Muscle layer of duodenum (tissue), 2 donors: ENCODE measurements at regions not wholly inside any gene's neighbourhood (a gene's known extent, or its start where the extent isn't known, plus 50 kb on each side); places are given as distances from the start of the nearest gene placed in this dataset.

Experiments
- H3K27ac ChIP-seq: one replicate; pipeline ENCODE4 v1.7.0; 2013; ENCODE audit warnings: mild to moderate bottlenecking, low read length
- H3K27me3 ChIP-seq: one replicate; pipeline ENCODE4 v1.7.0; 2013; ENCODE audit warnings: low read depth, mild to moderate bottlenecking, control low read depth, low read length
- H3K36me3 ChIP-seq, 2 donors: one replicate each; pipeline ENCODE4 v1.7.0; 2013; ENCODE audit warnings: low read length in 2 of 2, control low read depth in 1 of 2, mild to moderate bottlenecking in 1 of 2; ENCODE audit not compliant: insufficient read depth in 2 of 2, control insufficient read depth in 1 of 2
- H3K4me1 ChIP-seq, 2 donors: one replicate each; pipeline ENCODE4 v1.7.0; 2013; ENCODE audit warnings: low read length in 2 of 2, mild to moderate bottlenecking in 2 of 2, control low read depth in 1 of 2, moderate library complexity in 1 of 2; ENCODE audit not compliant: insufficient read depth in 2 of 2, control insufficient read depth in 1 of 2
- H3K4me3 ChIP-seq, 2 donors: one replicate each; pipeline ENCODE4 v1.7.0; 2013; ENCODE audit warnings: low read length in 2 of 2, low read depth in 1 of 2, mild to moderate bottlenecking in 1 of 2
- H3K9me3 ChIP-seq, 2 donors: one replicate each; pipeline ENCODE4 v1.7.0; 2013; ENCODE audit warnings: low read length in 2 of 2, control low read depth in 1 of 2, mild to moderate bottlenecking in 1 of 2; ENCODE audit not compliant: control insufficient read depth in 1 of 2
- donor health status: healthy.

DNA sequence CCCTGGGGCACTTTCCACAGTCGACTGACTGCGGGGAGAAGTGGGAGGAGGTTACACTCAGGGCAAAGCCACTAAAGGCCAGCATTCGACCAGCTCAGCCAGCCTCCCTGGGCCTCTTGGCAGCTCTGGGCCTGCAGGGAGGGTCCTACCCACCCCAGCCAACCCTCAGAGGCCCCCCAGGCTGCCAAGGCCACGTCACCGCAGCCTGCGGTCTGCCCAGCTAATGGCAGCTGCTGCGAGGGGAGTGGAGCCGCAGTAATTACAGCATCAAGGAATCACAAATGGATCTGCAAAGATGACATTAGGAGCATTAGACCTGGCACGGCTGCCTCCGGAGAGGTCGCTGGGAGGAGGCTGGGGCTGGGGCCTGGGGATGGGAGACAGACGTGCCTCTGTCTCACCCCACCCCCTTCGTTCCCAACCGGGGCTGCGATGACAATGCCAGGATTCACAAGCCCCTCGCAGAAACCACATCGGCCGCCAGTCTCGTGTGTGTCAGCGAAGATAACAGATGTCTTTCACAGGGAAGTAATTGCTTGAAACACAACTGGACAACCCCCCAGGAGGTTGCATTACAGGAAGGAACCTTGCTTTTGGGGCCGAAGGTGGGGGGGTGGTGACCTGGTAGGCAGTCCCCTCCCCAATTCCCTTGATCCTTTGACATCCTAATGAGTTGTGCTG lies 367.6 kb downstream of the BCOR start:
- no peak overlapping the region for H3K27ac ChIP-seq
- H3K36me3 ChIP-seq, result no peaks in the 10 kb centered on the region
- peaks cover 0 to 25% of the 10 kb centered on the region in 2 donors for H3K4me1 ChIP-seq
- H3K4me3 ChIP-seq, result no peak overlapping the region
- no peaks in the 10 kb centered on the region for H3K9me3 ChIP-seq
- H3K27me3 ChIP-seq, result no peaks in the 10 kb centered on the region

DNA sequence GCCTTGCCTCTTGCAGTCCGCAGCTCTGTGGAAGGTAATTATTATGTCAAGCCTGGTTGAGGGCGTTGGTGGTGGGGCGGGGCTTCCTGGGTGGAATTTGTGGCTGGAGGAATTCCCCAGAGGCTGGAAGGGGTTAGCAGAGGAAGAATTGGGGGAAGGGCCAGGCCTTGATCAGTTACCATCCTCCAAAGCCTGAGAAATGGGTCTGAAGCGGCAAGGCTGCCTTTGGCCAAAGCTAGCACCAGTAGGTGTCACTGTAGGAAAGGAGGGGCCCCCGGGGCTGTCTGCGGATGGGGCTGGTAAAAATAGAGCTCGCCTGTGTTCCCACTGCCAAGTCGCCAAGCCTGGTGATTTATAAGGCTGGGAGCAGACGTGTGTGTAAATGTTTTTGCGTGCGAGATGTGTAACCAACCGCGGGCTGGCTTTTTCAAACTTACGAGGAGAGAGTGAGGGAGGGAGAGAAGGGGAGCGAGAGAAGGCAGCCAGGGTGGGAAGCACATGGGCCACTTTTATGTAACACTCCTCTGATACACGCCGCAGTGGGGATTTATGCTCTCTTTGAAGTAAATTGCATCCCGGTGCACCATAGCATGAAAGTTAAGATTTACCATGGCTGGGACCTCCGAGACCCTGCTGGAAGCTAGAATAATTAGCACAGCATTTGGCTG lies 367.0 kb downstream of the BCOR start:
- Histone ChIP-seq H3K9me3 (no peaks in the 10 kb centered on the region), H3K4me3 (no peak overlapping the region), H3K27me3 (no peaks in the 10 kb centered on the region), H3K27ac (no peak overlapping the region), H3K4me1 (peaks cover 0 to 32% of the 10 kb centered on the region in 2 donors), H3K36me3 (no peaks in the 10 kb centered on the region)

DNA sequence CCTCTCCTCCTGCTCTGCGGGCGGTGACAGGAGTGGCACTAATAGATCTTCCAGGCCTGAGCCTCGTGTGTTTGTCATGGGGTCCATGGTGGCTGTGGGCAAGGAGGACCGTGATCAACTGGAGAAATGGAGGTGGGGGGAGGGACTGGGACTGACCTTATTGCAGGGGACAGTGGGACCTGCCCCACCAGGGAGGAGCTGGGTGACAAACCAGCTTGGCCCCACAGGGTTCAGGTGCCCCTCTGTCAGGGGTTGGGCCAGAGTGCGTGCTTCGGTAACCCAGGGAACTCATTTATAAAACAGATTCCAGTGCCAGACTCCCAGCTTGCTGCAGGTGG lies 366.5 kb downstream of the BCOR start:
- no peak overlapping the region for H3K4me3 ChIP-seq
- H3K36me3 ChIP-seq, result no peaks in the 10 kb centered on the region
- peaks cover 0 to 32% of the 10 kb centered on the region in 2 donors for H3K4me1 ChIP-seq
- no peak overlapping the region for H3K27ac ChIP-seq
- H3K9me3 ChIP-seq, result no peaks in the 10 kb centered on the region
- no peaks in the 10 kb centered on the region for H3K27me3 ChIP-seq

DNA sequence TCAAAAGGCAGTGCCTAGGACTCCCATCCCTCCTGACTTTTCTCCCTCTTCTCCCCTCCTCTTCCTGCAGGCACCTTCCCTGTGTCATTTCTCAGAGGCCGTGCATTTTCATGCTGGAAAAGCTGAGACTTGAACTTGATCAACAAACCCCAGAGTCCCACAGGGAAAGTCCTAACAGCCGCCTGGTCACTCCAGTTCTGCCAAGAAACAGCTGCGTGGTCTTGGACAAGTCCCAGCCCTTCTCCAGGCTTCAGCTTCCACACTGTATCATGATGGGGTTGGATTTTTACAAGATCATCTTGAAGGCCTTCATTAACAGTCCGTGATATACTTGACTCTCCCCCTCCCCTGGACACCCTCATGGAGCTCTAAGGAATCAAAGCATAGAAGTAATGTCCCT lies 366.0 kb downstream of the BCOR start:
- H3K4me1 ChIP-seq, result peaks cover 0 to 32% of the 10 kb centered on the region in 2 donors
- H3K27me3 ChIP-seq, result no peaks in the 10 kb centered on the region
- no peaks in the 10 kb centered on the region for H3K36me3 ChIP-seq
- H3K9me3 ChIP-seq, result no peaks in the 10 kb centered on the region
- H3K4me3 ChIP-seq, result no peak overlapping the region
- no peak overlapping the region for H3K27ac ChIP-seq

DNA sequence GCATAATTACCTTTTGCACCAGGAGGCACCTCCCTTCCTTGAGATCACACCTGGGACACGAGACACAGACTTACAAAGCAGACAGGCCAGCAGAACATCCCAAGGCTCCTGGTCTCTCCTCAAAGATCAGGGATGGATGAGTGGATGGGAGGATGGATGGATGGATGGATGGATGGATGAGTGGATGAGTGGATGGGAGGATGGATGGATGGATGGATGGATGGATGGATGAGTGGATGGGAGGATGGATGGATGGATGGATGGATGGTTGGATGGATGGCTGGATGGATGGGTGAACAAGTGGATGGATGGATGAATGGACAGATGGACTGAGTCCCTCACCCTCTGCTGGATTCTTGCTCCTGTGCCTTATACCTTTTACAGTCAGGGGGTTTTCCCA lies 364.0 kb downstream of the BCOR start:
- Histone ChIP-seq H3K27ac (no peak overlapping the region), H3K9me3 (no peaks in the 10 kb centered on the region), H3K4me1 (peaks cover 0 to 27% of the 10 kb centered on the region in 2 donors), H3K4me3 (no peak overlapping the region), H3K36me3 (no peaks in the 10 kb centered on the region), H3K27me3 (no peaks in the 10 kb centered on the region)

DNA sequence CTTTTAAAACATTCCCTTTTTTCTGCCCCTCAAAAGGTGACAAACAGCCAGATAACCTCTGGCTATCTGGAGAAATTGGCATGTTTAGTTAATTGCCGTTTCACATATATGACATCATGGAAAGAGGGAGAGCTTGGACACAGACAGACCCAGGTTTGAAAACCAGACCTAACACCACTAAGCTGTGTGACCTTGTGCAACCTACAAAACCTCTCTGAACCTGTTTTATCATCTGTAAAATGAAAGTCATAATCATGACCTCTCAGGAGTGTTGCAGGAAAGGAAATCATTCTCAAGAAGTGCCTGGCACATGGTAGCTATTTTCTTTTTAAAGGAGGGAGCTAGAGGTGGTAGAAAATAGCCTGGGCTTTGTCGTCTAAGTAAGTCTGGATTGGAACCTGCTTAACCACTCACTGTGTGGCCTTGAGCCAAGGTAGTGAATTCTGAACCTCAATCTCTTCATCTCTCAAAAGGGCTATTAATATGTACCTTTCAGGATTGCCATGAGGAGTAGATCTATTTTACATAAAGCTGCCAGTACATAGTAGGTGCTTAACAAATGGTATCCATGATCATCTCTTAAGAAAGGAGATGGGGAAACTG lies 363.5 kb downstream of the BCOR start:
- Histone ChIP-seq H3K9me3 (no peaks in the 10 kb centered on the region), H3K27me3 (no peaks in the 10 kb centered on the region), H3K27ac (no peak overlapping the region), H3K4me1 (peaks cover 0 to 27% of the 10 kb centered on the region in 2 donors), H3K36me3 (no peaks in the 10 kb centered on the region), H3K4me3 (no peak overlapping the region)

DNA sequence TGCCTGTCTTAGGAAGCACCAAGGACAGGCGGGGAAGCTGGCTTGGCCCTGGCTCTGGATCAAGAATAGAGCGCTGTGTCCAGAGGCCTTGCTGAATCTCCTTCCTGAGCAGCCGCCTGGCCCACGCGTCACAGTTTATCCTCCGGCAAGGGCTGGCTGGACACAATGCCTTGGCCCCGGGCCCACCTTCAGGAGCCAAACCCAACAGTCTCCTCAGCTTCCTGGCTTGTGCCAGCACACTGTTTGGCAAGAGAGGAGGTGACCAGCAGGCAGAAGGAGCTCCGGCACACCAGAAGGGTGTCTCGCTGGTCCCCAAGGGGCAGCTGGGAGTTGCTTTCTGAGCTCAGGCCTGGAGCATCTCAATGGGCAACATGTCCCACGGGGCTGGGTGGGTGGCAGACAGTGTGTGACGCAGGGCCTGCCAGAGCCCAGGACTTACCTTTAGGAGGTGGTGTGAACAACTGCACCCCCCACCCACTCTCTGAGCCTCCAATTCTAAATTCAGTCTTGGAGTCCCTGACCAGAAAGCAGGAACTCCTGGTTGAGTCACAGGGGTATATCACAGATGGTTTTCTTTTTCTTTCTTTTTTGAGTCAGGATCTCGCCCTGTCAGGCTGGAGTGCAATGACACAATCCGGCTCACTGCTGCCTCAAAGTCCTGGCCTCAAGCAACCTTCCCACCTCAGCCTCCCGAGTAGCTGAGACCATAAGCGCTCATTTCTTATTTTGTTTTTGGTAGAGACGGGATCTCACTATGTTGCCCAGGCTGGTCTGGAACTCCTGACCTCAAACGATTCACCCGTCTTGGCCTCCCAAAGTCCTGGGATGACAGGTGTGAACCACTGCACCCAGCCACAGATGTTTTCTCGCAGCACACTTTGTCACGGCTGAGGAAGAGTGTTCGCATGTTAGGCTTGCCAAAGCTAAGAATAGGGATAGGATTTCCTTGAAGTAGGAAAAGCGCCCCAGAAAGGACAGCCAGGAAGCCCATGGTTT lies 361.2 kb downstream of the BCOR start:
- Histone ChIP-seq H3K36me3 (no peaks in the 10 kb centered on the region), H3K4me3 (no peak overlapping the region), H3K27ac (no peak overlapping the region), H3K9me3 (no peaks in the 10 kb centered on the region), H3K4me1 (peaks cover 0 to 14% of the 10 kb centered on the region in 2 donors), H3K27me3 (no peaks in the 10 kb centered on the region)

DNA sequence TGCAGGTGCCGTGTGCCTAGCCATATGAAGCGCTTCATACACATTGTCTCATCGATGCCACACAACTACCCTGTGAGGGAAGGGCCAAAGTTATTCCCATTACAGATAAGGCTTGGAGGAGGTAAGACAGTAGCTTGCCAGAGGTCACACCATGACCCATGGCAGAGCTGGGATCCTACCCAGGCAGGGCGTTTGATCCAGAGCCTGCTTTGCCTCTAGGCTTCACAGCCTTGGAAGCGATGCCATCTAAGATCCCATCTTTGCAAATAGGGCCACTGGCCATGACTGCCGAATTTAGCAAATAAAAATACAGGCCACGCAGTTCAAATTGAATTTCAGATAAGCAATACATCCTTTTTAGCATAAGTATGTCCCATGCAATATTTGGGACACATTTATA lies 358.2 kb downstream of the BCOR start:
- no peaks in the 10 kb centered on the region for H3K27me3 ChIP-seq
- no peaks in the 10 kb centered on the region for H3K36me3 ChIP-seq
- no peak overlapping the region for H3K27ac ChIP-seq
- no peaks in the 10 kb centered on the region for H3K9me3 ChIP-seq
- H3K4me1 ChIP-seq, result peaks cover 0 to 9% of the 10 kb centered on the region in 2 donors
- H3K4me3 ChIP-seq, result no peak overlapping the region

DNA sequence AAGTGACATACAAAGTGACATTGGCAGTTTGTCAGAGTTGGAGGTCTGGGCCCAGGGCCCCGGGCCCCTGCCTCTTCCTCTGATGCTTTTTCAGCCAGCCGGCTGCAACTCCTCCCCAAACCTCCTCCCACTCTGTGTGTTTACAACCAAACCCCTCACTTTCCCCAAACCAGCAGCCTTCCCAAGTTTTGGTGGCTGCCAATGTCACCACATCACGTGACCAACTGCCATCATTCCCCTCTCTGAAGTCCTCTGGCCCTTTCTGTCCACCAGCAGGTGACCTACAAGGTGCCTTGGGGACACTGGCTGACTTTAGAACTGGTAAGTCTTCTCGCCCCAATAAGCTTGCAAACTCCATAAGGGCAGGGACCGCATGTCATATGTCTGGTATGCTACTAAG lies 357.7 kb downstream of the BCOR start:
- Histone ChIP-seq H3K9me3 (no peaks in the 10 kb centered on the region), H3K4me1 (peaks cover 0 to 8% of the 10 kb centered on the region in 2 donors), H3K36me3 (no peaks in the 10 kb centered on the region), H3K27me3 (no peaks in the 10 kb centered on the region), H3K27ac (no peak overlapping the region), H3K4me3 (no peak overlapping the region)

DNA sequence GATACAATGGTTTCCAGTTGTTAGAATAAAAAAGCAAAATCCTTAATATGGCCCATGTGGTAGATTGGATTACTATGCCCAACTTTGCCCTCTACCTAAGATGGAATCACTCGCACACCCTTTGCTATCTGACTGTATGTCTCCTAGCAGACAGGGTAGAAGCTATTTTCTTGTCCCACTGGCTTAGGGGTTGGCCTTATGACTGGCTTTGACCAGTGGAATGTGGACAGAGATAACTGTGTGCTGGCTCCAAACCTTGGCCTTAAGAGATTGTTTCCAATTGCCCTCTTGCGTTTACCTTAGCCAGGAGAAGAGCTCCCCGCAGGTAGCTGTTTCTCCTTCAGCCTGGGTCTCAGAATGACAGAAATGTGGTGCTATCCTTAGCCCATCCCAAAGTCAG lies 355.9 kb downstream of the BCOR start:
- H3K4me3 ChIP-seq, result no peak overlapping the region
- H3K9me3 ChIP-seq, result no peaks in the 10 kb centered on the region
- no peaks in the 10 kb centered on the region for H3K27me3 ChIP-seq
- H3K27ac ChIP-seq, result no peak overlapping the region
- H3K4me1 ChIP-seq, result no peaks in the 10 kb centered on the region
- no peaks in the 10 kb centered on the region for H3K36me3 ChIP-seq

DNA sequence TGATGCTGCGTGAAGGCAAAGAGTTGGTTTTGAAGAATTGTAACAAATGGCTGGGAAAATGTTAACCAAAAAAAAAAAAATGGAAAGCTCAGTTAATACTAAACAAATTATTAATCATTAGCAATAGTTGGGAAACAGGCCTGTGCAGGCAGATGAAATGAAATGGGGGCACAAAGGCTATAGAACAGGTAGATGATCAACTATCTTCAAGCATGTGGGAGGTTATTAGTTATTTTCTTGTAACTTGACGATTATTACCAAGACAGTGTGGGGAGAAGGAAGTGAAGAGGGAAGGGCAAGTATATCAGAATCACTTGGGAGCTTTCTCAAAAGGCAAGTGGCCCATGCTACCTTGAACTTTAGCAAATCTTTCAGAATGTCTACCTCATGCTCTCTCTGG lies 351.9 kb downstream of the BCOR start:
- Histone ChIP-seq H3K9me3 (no peaks in the 10 kb centered on the region), H3K27ac (no peak overlapping the region), H3K27me3 (no peaks in the 10 kb centered on the region), H3K4me1 (no peaks in the 10 kb centered on the region), H3K4me3 (no peak overlapping the region), H3K36me3 (no peaks in the 10 kb centered on the region)
